Panc1 (cell line): ENCODE measurements at regions not wholly inside any gene's neighbourhood (a gene's known extent, or its start where the extent isn't known, plus 50 kb on each side); places are given as distances from the start of the nearest gene placed in this dataset.

Experiments
- ATAC-seq: fragments of 200-7000 bp; cut with Tn5 transposase; 2 replicates; pipeline ENCODE4 v1.9.1; 2020; ENCODE audit warnings: mild to moderate bottlenecking, moderate library complexity
- BruUV-seq: library from RNA; stranded (reverse); fragments of 400-500 nt; replicated peaks from 2 replicates; lab custom pipeline; 2021; lab: Mats Ljungman, UMichigan
- CTCF ChIA-PET: fragments of 300-600 bp; sonication (Branson Sonifier 250); formaldehyde crosslinking; loops from one replicate; lab custom pipeline; 2022; ENCODE audit warnings: antibody characterized with exemption; lab: Charles Lee
- POLR2A ChIA-PET: fragments of 300-600 bp; sonication (Branson Sonifier 250); formaldehyde crosslinking; loops from one replicate; lab custom pipeline; 2022; ENCODE audit warnings: antibody characterized with exemption; lab: Charles Lee
- DNase-seq: peaks from one replicate; pipeline ENCODE4 v3.0.0-alpha.2; 2010; ENCODE audit warnings: low read depth, low spot score
- H3K27ac ChIP-seq: 2 replicates; pipeline ENCODE4 v1.5.1; 2011; ENCODE audit warnings: mild to moderate bottlenecking, low read length, inconsistent platforms
- H3K27me3 ChIP-seq: fragments of 200-500 bp; sonication (Bioruptor generic); 2 replicates; pipeline ENCODE4 v1.6.0; 2014; ENCODE audit warnings: low read length, inconsistent platforms; ENCODE audit not compliant: control insufficient read depth, insufficient read depth
- H3K36me3 ChIP-seq: fragments of 200-500 bp; sonication (Bioruptor generic); 2 replicates; pipeline ENCODE4 v1.5.1; 2014; ENCODE audit warnings: inconsistent platforms, mild to moderate bottlenecking, low read length, moderate library complexity; ENCODE audit not compliant: control insufficient read depth, insufficient read depth
- H3K4me1 ChIP-seq: 2 replicates; pipeline ENCODE4 v1.5.1; 2011; ENCODE audit warnings: inconsistent platforms, mild to moderate bottlenecking, low read length, moderate library complexity; ENCODE audit not compliant: control insufficient read depth, insufficient read depth
- H3K4me3 ChIP-seq, 2 experiments: 2 replicates each; pipeline ENCODE4 v1.5.1; 2011 to 2012; ENCODE audit warnings: low read depth in 2 of 2, low read length in 2 of 2, mild to moderate bottlenecking in 2 of 2, inconsistent platforms in 1 of 2, moderate library complexity in 1 of 2
- H3K9me3 ChIP-seq: fragments of 200-500 bp; sonication (Bioruptor generic); 2 replicates; pipeline ENCODE4 v1.5.1; 2014; ENCODE audit warnings: low read depth, mild to moderate bottlenecking, inconsistent platforms, low read length, moderate library complexity; ENCODE audit not compliant: control insufficient read depth, insufficient read depth
- POLR2AphosphoS5 ChIP-seq: IDR thresholded peaks from 2 replicates; pipeline ENCODE4 v1.6.1; 2012; ENCODE audit warnings: mild to moderate bottlenecking, low read depth, low read length, moderate library complexity
- SIN3A ChIP-seq: IDR thresholded peaks from 2 replicates; pipeline ENCODE4 v1.6.1; 2012; ENCODE audit warnings: low read depth, mild to moderate bottlenecking, low read length, moderate library complexity, borderline replicate concordance; ENCODE audit not compliant: insufficient read depth
- TCF7L2 ChIP-seq: IDR thresholded peaks from 2 replicates; pipeline ENCODE4 v1.6.1; 2011; ENCODE audit warnings: mild to moderate bottlenecking, low read depth, low read length, inconsistent platforms
- in situ Hi-C: cut with HindIII; loops from 2 replicates; pipeline ENCODE4 v1.10.0; 2016; ENCODE audit warnings: low sequenced_read_pairs, low pct_unique_long_range_greater_than_20kb
- intact Hi-C: fragments of 100-400 bp; cut with micrococcal nuclease; formaldehyde crosslinking; loops from one replicate; pipeline ENCODE4 v1.10.0; 2022; ENCODE audit not compliant: unreplicated experiment
- TF ChIP-seq, protein P1 (sequence below): fragments of 450-650 bp; IDR thresholded peaks from 2 replicates; pipeline ENCODE4 v1.5.1; 2017; ENCODE audit warnings: mild to moderate bottlenecking
- TF ChIP-seq, protein P2 (sequence below), 2 experiments: IDR thresholded peaks; 2 replicates each; pipeline ENCODE4 v1.6.1; 2011 to 2012; ENCODE audit warnings: low read depth in 2 of 2, control low read depth in 1 of 2, low read length in 1 of 2, mild to moderate bottlenecking in 1 of 2, moderate library complexity in 1 of 2; ENCODE audit not compliant: insufficient read depth in 1 of 2

DNA sequence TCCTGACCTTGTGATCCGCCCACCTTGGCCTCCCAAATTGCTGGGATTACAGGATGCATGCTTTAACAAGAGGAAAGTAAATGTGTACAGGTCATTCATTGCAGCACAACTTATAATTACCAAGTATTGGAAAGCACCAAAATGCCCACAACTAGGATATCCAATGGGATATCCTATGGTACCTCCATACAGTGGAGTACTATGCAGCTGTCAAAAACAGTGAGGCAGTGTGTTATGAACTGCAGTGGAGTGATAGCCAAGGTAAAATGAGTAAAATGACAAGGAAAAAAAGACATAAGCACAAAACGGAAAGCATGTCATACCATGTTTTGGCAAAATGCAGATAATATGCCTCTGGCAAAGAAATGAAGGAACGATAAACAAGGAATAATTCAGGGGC is 87.6 kb downstream of the FOXL1 start:
- CTCF ChIA-PET, result no interaction called here
- H3K4me3 ChIP-seq, result no peak overlapping the region

GRCh38 chr16:86667035-86667434 is 88.7 kb downstream of the FOXL1 start:
- ChIA-PET CTCF (no interaction called here), POLR2A (no interaction called here)
- no TSS peak for BruUV-seq
- Histone ChIP-seq H3K4me1 (peaks cover 16% of the 10 kb centered on the region), H3K27ac (no peak overlapping the region), H3K36me3 (no peaks in the 10 kb centered on the region), H3K27me3 (no peaks in the 10 kb centered on the region), H3K4me3 (no peak overlapping the region), H3K9me3 (no peaks in the 10 kb centered on the region)
- no peak for TF ChIP-seq POLR2AphosphoS5
- TF ChIP-seq, protein P1, sequence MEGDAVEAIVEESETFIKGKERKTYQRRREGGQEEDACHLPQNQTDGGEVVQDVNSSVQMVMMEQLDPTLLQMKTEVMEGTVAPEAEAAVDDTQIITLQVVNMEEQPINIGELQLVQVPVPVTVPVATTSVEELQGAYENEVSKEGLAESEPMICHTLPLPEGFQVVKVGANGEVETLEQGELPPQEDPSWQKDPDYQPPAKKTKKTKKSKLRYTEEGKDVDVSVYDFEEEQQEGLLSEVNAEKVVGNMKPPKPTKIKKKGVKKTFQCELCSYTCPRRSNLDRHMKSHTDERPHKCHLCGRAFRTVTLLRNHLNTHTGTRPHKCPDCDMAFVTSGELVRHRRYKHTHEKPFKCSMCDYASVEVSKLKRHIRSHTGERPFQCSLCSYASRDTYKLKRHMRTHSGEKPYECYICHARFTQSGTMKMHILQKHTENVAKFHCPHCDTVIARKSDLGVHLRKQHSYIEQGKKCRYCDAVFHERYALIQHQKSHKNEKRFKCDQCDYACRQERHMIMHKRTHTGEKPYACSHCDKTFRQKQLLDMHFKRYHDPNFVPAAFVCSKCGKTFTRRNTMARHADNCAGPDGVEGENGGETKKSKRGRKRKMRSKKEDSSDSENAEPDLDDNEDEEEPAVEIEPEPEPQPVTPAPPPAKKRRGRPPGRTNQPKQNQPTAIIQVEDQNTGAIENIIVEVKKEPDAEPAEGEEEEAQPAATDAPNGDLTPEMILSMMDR, result no peak
- TF ChIP-seq SIN3A, result no peak
- no peak for TF ChIP-seq TCF7L2
- TF ChIP-seq, protein P2, sequence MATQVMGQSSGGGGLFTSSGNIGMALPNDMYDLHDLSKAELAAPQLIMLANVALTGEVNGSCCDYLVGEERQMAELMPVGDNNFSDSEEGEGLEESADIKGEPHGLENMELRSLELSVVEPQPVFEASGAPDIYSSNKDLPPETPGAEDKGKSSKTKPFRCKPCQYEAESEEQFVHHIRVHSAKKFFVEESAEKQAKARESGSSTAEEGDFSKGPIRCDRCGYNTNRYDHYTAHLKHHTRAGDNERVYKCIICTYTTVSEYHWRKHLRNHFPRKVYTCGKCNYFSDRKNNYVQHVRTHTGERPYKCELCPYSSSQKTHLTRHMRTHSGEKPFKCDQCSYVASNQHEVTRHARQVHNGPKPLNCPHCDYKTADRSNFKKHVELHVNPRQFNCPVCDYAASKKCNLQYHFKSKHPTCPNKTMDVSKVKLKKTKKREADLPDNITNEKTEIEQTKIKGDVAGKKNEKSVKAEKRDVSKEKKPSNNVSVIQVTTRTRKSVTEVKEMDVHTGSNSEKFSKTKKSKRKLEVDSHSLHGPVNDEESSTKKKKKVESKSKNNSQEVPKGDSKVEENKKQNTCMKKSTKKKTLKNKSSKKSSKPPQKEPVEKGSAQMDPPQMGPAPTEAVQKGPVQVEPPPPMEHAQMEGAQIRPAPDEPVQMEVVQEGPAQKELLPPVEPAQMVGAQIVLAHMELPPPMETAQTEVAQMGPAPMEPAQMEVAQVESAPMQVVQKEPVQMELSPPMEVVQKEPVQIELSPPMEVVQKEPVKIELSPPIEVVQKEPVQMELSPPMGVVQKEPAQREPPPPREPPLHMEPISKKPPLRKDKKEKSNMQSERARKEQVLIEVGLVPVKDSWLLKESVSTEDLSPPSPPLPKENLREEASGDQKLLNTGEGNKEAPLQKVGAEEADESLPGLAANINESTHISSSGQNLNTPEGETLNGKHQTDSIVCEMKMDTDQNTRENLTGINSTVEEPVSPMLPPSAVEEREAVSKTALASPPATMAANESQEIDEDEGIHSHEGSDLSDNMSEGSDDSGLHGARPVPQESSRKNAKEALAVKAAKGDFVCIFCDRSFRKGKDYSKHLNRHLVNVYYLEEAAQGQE (IDR thresholded peaks at IDR 0.05; ENCODE audit: insufficient read depth in 1 of 2, low read depth in 2 of 2, low read length in 1 of 2), result no peak
- ATAC-seq (no peak), DNase-seq (no peak)
- in situ Hi-C loops (no loop called here), intact Hi-C loops (no loop called here)

More for the DNA sequence above, 87.6 kb downstream of the FOXL1 start:
- peaks cover 16% of the 10 kb centered on the region for H3K4me1 ChIP-seq
- no TSS peak for BruUV-seq
- H3K27me3 ChIP-seq, result no peaks in the 10 kb centered on the region
- H3K9me3 ChIP-seq, result no peaks in the 10 kb centered on the region
- ATAC-seq, result no peak
- no peaks in the 10 kb centered on the region for H3K36me3 ChIP-seq
- TF ChIP-seq, protein P2 (IDR thresholded peaks at IDR 0.05; ENCODE audit: insufficient read depth in 1 of 2, low read depth in 2 of 2, low read length in 1 of 2), result no peak
- no peak for TF ChIP-seq POLR2AphosphoS5
- TF ChIP-seq, protein P1, result no peak
- intact Hi-C loops, result no loop called here
- in situ Hi-C loops, result no loop called here
- POLR2A ChIA-PET, result no interaction called here
- no peak for DNase-seq
- no peak overlapping the region for H3K27ac ChIP-seq
